HG02623 (cell line): ENCODE measurements at regions not wholly inside any gene's neighbourhood (a gene's known extent, or its start where the extent isn't known, plus 50 kb on each side); places are given as distances from the start of the nearest gene placed in this dataset.
"Not testable (repeated sequence)": the region's sequence is repeated elsewhere in the genome, so short reads cannot be mapped to it uniquely, and the experiment has no call there.

Source experiments
- ATAC-seq: cut with Tn5 transposase; IDR thresholded peaks from one replicate; pipeline ENCODE4 v1.9.1; 2021; ENCODE audit warnings: moderate library complexity; ENCODE audit not compliant: unreplicated experiment

DNA sequence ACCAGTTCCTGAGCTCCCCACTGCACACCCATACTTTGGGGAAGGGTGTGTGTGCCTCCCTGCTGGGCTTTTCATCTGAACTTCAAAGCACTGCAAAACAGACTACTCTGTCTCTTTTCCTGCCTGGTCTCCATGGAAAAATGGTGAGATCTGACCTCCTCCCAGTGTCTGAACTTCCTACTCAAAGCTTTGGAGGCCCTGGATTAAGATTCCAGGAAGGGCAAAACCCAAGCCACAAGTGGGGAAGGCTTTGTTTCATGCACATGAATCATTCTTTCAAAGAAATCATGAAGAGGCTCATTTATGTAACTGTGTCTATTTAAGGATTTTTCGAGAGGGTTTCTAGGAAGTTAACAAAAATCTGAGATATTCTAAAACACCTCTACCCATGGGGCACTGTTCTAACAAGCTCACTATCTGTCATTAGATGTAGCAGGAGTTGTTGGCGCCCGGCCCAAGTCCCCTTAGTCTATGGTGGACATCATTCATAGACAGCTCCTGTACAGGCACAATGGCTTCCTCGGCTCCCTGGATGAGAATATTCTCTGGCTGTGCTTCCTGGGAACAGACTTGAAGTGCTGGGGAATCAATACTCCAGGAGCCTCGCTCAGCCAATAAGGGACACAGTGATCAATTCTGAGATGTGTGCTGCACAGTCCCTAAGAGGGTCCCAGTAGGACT, 224.0 kb downstream of the KTN1 start:
- no peak for ATAC-seq

DNA sequence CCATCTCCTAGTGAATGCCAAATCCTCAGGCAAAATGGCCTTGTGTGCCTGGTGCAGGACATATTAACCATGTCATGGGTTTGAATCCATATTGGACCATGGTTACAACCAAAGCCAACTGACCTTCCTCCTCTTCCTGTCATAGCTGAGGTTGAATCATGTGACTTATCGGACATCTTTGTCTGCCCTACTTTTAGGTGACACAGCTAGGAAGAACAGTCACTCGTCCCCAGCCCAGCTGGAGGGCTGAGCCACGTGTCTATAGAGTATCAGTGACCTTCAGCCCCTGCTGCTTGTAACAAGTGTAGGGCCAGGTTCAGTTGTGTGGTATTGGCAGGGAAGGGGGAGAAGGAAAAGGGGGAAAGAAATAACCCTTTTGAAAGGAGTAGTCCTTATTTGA, 225.2 kb downstream of the KTN1 start:
- no peak for ATAC-seq

DNA sequence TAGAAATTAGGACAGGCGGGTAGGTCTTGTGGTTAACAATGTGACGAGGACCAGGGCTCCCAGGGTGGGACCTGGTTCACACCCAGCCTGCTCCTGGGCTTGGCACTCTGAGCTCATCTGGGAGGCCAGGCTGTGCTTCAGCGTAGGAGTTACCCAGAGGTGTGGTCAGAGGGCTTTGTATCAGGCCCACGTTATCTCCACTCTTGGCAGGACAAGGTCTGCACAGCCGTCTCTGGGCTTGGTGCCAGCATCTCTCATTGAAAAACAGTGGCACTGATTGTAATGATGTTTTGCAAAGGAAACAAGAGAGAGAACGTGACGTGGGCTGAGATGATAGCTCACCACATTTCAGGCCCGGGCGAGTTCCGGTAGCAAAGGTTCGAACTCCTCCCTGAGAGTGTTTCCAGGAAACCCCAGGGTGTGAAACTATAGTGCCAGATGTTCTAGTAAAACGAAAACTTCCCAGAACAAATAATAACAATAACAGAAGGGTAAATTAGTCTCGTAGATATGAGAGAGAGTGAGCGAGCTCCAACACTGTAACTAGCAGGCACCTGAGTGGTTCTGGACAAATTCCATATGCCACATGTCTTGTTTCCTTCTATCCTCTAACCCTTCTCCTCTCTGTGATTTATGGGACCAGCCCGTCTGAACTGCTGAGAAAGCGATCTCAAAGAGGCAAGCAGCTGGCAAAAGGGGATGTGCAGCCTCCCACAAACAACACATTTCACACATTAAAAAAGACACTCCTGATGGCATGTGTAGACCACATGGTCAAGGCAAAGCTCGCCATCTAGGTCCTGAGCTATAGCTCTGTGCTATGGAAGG, 227.3 kb downstream of the KTN1 start:
- no peak for ATAC-seq

- ATAC-seq, result no peak
These were observed 227.9 kb downstream of the KTN1 start for GRCh38 chr14:55807881-55808379.

- no peak for ATAC-seq
These were observed 233.6 kb downstream of the KTN1 start for GRCh38 chr14:55813630-55814029.

DNA sequence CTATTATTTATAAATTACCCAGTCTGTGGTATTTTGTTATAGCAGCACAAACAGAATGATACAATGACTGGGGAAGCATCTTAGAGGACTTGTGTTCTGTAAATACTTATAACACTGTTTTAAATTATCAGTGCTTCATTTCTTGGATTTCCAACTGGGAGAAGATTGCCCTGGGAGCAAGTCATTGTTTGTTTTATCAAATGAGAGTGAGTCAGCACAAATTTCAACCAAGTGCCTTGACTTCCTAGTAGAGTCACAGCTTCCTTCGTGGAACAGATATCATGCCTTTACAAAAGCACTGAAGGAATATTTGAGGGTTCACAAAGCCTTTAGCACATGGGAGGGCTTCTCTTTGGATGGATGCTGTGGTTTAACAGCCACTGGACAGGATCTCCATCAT, 234.1 kb downstream of the KTN1 start:
- no peak for ATAC-seq

- ATAC-seq, result no peak
These were observed 234.9 kb downstream of the KTN1 start for GRCh38 chr14:55814873-55815272.

GRCh38 chr14:55816225-55816624, 236.2 kb downstream of the KTN1 start:
- no peak for ATAC-seq

GRCh38 chr14:55819610-55820304, 239.8 kb downstream of the KTN1 start:
- peak; percentile 76 for ATAC-seq

DNA sequence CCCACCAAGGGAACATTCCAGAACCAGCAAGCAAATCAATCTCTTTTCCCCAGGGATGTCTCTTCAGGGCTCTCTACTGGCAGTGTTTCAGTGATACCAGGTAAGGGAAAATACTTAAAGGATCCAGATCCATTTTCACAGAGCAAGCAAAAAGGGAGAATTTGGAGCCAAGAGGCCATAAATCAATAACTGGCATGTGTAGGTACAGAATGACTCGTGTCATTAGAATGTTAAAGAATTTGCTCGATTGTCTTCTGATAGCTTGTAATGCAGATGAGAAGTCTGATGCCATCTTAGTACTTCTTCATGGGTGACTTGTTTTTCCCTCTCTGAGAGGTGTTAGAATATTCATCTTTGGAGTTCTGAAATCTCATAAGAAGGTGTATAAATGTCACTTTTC, 242.9 kb downstream of the KTN1 start:
- ATAC-seq, result no peak

GRCh38 chr14:55832122-55832911, 252.3 kb downstream of the KTN1 start:
- no peak for ATAC-seq

- ATAC-seq, result no peak
These were observed 253.0 kb downstream of the KTN1 start for GRCh38 chr14:55832974-55833373.

DNA sequence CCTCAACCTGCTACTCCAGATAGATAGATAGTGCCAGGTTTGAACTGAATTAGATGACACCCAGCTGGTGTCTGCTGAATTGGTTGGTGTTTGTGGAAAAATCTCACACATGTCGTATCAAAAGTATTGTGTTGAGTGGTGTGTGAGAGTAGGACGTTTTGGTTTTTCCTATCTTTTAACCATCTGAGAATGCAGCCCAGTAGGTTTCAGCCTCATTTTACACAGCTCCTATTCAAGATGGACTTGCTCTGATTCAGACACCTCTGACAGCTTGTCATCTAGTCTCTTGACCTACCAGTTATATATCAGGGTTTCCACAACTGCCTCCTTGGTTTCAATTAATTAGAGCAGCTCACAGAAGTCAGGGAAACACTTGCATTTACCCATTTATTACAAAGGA, 254.4 kb downstream of the KTN1 start:
- ATAC-seq, result no peak

DNA sequence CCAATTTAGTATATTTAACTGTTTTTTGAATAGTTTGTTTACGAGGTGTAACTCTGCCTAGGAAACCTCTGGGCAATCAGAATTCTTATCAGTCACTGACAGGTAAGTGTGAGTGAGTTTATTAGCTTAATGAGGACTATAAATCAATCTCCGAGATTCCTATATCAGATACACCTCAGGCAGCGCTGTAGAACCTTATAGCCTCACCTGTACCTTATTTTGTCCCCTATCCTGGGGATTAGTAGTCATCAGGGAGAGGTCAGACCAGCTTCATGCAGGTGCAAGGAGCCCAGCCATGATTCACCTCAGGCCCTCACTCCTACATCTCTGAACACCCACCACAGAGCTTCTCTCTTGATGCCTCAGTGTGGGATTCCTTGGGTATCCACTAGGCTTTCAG, 256.0 kb downstream of the KTN1 start:
- no peak for ATAC-seq

- ATAC-seq, result no peak
These were observed 257.5 kb downstream of the KTN1 start for GRCh38 chr14:55837467-55837866.

DNA sequence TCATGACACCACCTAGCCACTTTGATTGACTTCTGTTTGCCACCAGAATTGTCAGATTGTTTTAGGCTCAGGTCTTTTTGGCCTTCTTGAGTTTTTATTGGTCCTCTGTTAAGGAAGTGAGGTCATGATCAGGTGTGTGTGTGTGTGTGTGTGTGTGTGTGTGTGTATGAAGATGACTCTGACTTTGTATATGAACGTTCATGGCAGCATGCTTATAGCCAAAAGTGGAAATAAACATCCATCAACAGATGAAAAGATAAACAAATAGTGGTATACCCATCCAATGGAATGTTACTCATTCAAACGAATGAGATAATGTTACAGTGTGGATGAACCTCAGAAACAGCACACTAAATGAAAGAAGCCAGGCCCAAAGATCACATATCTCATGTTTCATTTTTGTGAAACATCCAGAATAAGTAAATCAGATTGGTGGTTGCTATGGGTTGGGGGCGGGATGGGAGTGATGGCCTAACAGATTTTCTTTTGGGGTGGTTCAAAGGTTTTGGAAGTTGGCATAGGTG, 258.6 kb downstream of the KTN1 start:
- ATAC-seq, result no peak

DNA sequence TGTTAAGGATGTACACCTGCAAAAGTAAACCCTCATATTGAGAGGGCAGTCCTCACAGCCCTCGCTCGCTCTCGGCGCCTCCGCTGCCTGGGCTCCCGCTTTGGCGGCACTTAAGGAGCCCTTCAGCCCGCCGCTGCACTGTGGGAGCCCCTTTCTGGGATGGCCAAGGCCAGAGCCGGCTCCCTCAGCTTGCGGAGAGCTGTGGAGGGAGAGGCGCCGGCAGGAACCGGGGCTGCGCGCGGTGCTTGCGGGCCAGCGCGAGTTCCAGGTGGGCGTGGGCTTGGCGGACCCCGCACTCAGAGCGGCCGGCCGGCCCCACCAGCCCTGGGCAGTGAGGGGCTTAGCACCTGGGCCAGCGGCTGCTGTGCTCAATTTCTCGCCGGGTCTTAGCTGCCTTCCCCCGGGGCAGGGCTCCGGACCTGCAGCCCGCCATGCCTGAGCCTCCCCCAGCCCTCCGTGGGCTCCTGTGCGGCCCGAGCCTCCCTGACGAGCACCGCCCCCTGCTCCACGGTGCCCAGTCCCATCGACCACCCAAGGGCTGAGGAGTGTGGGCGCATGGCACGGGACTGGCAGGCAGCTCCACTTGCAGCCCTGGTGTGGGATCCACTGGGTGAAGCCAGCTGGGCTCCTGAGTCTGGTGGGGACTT, 259.4 kb downstream of the KTN1 start:
- ATAC-seq, result not testable (repeated sequence)

- ATAC-seq, result no peak
These were observed 260.8 kb downstream of the KTN1 start for GRCh38 chr14:55840821-55841220.

- no peak for ATAC-seq
These were observed 261.6 kb downstream of the KTN1 start for GRCh38 chr14:55841625-55842024.

GRCh38 chr14:55843718-55844403, 263.9 kb downstream of the KTN1 start:
- ATAC-seq, result no peak
